ENCODE measurements at regions not wholly inside any gene's neighbourhood (a gene's known extent, or its start where the extent isn't known, plus 50 kb on each side); places are given as distances from the start of the nearest gene placed in this dataset.

DNA sequence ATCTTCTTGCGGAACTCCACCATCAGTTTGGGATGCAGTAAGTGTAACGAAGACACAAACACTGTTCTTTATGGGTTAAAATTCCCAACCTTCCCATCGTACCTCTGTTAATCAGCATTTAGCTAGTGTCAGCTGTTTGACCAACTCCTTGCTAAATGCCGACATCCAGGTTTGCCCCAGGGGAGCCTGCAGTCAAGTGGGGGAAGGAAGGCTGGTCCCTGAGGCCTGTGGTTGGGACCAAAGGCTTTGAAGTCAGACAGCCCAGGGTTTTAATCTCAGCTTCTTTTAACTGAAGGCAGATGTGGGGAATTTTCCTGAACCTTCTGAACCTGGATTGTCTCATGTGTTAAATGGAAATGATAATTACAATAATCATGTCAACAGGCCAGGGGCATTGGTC is 443.7 kb downstream of the GLRX3 start:
- in situ Hi-C loops (cut with HindIII; ENCODE audit: low sequenced_read_pairs) = no loop called here
- no peak for TF ChIP-seq CTCF (IDR thresholded peaks at IDR 0.05; ENCODE audit: low read depth, low read length)
- no peak overlapping the region for H3K4me3 ChIP-seq (ENCODE audit: low read depth, low read length)
- no peak for DNase-seq (ENCODE audit: low read depth, low spot score)

GRCh38 chr10:130580975-130581374 is 444.8 kb downstream of the GLRX3 start:
- TF ChIP-seq CTCF (IDR thresholded peaks at IDR 0.05; ENCODE audit: low read depth, low read length) = no peak
- in situ Hi-C loops (cut with HindIII; ENCODE audit: low sequenced_read_pairs) = no loop called here
- no peak for DNase-seq (ENCODE audit: low read depth, low spot score)
- no peak overlapping the region for H3K4me3 ChIP-seq (ENCODE audit: low read depth, low read length)

DNA sequence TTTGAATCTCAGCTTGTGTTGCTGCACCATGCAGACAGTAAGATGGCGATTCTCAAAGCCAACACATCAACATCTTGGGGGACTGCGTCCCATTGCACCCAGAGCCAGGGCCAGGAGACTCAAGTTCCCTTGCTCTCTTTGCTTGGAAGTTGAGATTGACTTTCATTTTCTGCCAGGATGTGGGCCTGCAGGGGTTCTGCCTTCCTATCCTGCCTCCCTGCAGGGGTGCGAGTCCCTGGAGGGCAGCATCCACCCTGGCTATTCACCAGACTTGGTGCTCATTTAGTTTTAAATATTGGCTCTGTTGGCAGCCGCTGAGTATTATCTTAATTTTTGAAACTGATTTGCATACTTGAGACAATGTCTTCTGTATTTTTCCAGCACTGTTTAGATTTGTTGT is 451.5 kb downstream of the GLRX3 start:
- in situ Hi-C loops (cut with HindIII; ENCODE audit: low sequenced_read_pairs) = no loop called here
- TF ChIP-seq CTCF (IDR thresholded peaks at IDR 0.05; ENCODE audit: low read depth, low read length) = no peak
- no peak for DNase-seq (ENCODE audit: low read depth, low spot score)
- H3K4me3 ChIP-seq (ENCODE audit: low read depth, low read length) = no peak overlapping the region

GRCh38 chr10:130606001-130606405 is 469.8 kb downstream of the GLRX3 start:
- no peak for DNase-seq (ENCODE audit: low read depth, low spot score)
- H3K4me3 ChIP-seq (ENCODE audit: low read depth, low read length) = no peak overlapping the region
- in situ Hi-C loops (cut with HindIII; ENCODE audit: low sequenced_read_pairs) = no loop called here
- no peak for TF ChIP-seq CTCF (IDR thresholded peaks at IDR 0.05; ENCODE audit: low read depth, low read length)

DNA sequence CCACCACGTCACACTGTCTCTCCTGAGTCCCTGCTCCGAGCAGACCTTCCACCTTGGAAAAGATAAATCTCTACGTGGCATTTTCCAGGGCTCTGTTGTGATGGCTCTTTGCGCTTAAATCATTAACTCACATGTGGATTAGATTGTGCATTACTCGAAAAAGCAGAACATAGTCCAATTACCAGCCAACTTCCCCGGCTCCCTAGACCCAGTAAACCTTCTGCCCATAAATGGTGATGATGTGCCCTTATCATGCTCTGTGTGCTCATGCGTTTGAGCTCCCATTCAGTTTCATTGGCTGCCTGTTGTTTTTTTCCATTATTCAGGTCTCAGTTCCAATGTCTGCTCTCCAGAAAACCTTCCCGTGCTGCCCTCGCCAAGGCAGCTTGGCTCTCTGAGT is 471.2 kb downstream of the GLRX3 start:
- TF ChIP-seq CTCF (IDR thresholded peaks at IDR 0.05; ENCODE audit: low read depth, low read length) = no peak
- in situ Hi-C loops (cut with HindIII; ENCODE audit: low sequenced_read_pairs) = no loop called here
- DNase-seq (ENCODE audit: low read depth, low spot score) = no peak
- H3K4me3 ChIP-seq (ENCODE audit: low read depth, low read length) = no peak overlapping the region

DNA sequence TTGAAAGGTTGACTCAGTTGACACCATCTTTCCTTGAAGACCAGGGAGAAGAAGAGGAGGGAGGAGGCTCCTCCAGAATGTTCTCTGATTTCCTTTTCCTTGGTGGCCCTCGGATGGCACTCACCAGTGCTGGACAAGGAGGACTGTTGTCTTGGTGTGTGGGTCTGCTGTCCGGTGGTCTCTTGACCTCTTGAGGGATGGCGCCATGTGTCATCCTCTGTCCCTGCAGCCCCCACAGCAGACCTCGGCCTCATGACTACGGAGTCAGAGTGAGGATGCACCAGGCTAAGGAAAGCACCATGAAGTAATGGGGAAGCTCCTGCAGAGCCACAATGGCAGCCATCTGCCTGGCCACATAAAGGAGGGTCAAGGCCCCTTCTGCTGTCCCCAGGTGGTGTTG is 475.0 kb downstream of the GLRX3 start:
- in situ Hi-C loops (cut with HindIII; ENCODE audit: low sequenced_read_pairs) = no loop called here

More for the DNA sequence above, 475.0 kb downstream of the GLRX3 start:
- no peak overlapping the region for H3K4me3 ChIP-seq (ENCODE audit: low read depth, low read length)
- no peak for TF ChIP-seq CTCF (IDR thresholded peaks at IDR 0.05; ENCODE audit: low read depth, low read length)
- no peak for DNase-seq (ENCODE audit: low read depth, low spot score)
